ENCODE measurements at regions not wholly inside any gene's neighbourhood (a gene's known extent, or its start where the extent isn't known, plus 50 kb on each side); places are given as distances from the start of the nearest gene placed in this dataset.

GRCh38 chr21:36235058-36235582 lies 78.5 kb downstream of the DOP1B start:
- Histone ChIP-seq H2AFZ (ENCODE audit: control insufficient read depth, low read length) (no peak overlapping the region), H3K4me3 (ENCODE audit: control insufficient read depth in 2 of 3, extremely low read depth in 1 of 3, insufficient read depth in 2 of 3, low read depth in 1 of 3, low read length in 3 of 3) (no peak overlapping the region), H3K9me3 (ENCODE audit: control insufficient read depth, low read depth, low read length) (no peaks in the 10 kb centered on the region), H3K36me3 (ENCODE audit: control insufficient read depth in 2 of 2, extremely low read depth in 1 of 2, insufficient read depth in 2 of 2, low read length in 2 of 2) (no peaks in the 10 kb centered on the region), H3K27ac (ENCODE audit: control insufficient read depth, insufficient read depth, low read length) (no peak overlapping the region), H3K27me3 (ENCODE audit: control insufficient read depth, extremely low read depth, insufficient read depth, low read length) (no peaks in the 10 kb centered on the region), H3K79me2 (ENCODE audit: control insufficient read depth, insufficient read depth, low read length) (no peaks in the 10 kb centered on the region), H3K4me2 (ENCODE audit: control insufficient read depth, extremely low read depth, insufficient read depth, low read depth, low read length) (no peak overlapping the region), H3K9ac (ENCODE audit: control insufficient read depth, extremely low read depth, insufficient read depth, low read length) (no peak overlapping the region), H3K9me1 (ENCODE audit: control insufficient read depth, extremely low read depth, insufficient read depth, low read length) (no peaks in the 10 kb centered on the region), H4K20me1 (ENCODE audit: control insufficient read depth, extremely low read depth, insufficient read depth, low read length) (no peaks in the 10 kb centered on the region), H3K4me1 (ENCODE audit: control insufficient read depth, extremely low read depth, insufficient read depth, low read length) (no peaks in the 10 kb centered on the region)
- dilution Hi-C loops (cut with MboI; ENCODE audit: extremely low pct_ligation_motif_present, low sequenced_read_pairs), result no loop called here
- FAIRE-seq, result no peak
- no peak for DNase-seq (ENCODE audit: low read depth, low spot score)
- no peak for TF ChIP-seq CTCF (optimal IDR thresholded peaks at IDR 0.05 in 1 of 3, IDR thresholded peaks at IDR 0.05 in 1 of 3, conservative IDR thresholded peaks at IDR 0.05 in 1 of 3; ENCODE audit: extremely low read depth in 1 of 3, insufficient read depth in 2 of 3, low read length in 3 of 3)
- TF ChIP-seq EZH2 (IDR thresholded peaks at IDR 0.05; ENCODE audit: low read length), result no peak

DNA sequence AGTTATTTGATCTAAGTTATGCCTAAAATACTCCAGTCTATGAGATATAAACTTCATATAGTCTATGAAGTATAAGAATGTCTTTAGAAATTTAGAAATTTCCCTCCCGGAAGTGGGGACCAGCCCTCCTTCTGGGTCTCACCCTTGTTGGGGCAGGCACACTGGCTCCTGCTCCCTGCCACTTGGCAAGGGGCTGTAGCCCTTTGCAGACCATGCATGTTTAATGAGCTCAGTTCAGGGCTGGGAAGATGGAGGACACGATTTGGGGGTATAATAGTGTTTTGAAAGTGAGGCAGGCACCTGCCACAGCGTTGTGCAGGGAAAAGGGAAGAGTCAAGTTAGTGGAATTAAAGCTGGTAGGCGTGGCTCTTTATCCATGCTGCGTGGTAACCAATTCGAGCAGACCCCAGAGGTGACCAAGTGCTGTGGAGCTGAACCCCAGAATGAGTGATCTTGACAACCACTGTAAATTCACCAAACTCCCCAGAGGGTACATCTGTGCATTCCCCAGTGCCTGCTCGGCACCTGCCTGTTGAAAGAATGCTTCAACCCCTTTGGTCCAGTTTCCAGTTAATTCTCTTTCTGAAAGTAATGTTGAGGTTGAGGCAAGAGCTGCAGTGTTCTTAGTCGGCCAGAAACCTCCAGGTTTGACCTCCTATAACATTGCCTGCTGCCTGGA lies 79.6 kb downstream of the DOP1B start:
- no peak overlapping the region for H2AFZ ChIP-seq (ENCODE audit: control insufficient read depth, low read length)
- no peak overlapping the region for H3K4me3 ChIP-seq (ENCODE audit: control insufficient read depth in 2 of 3, extremely low read depth in 1 of 3, insufficient read depth in 2 of 3, low read depth in 1 of 3, low read length in 3 of 3)
- no peaks in the 10 kb centered on the region for H3K9me1 ChIP-seq (ENCODE audit: control insufficient read depth, extremely low read depth, insufficient read depth, low read length)
- H3K4me1 ChIP-seq (ENCODE audit: control insufficient read depth, extremely low read depth, insufficient read depth, low read length), result no peaks in the 10 kb centered on the region
- H3K79me2 ChIP-seq (ENCODE audit: control insufficient read depth, insufficient read depth, low read length), result no peaks in the 10 kb centered on the region
- H3K9me3 ChIP-seq (ENCODE audit: control insufficient read depth, low read depth, low read length), result no peaks in the 10 kb centered on the region
- no peaks in the 10 kb centered on the region for H4K20me1 ChIP-seq (ENCODE audit: control insufficient read depth, extremely low read depth, insufficient read depth, low read length)
- H3K9ac ChIP-seq (ENCODE audit: control insufficient read depth, extremely low read depth, insufficient read depth, low read length), result no peak overlapping the region
- no peaks in the 10 kb centered on the region for H3K36me3 ChIP-seq (ENCODE audit: control insufficient read depth in 2 of 2, extremely low read depth in 1 of 2, insufficient read depth in 2 of 2, low read length in 2 of 2)
- no peaks in the 10 kb centered on the region for H3K27me3 ChIP-seq (ENCODE audit: control insufficient read depth, extremely low read depth, insufficient read depth, low read length)
- H3K4me2 ChIP-seq (ENCODE audit: control insufficient read depth, extremely low read depth, insufficient read depth, low read depth, low read length), result no peak overlapping the region
- no peak overlapping the region for H3K27ac ChIP-seq (ENCODE audit: control insufficient read depth, insufficient read depth, low read length)
- FAIRE-seq, result no peak
- DNase-seq (ENCODE audit: low read depth, low spot score), result no peak
- no peak for TF ChIP-seq CTCF (optimal IDR thresholded peaks at IDR 0.05 in 1 of 3, IDR thresholded peaks at IDR 0.05 in 1 of 3, conservative IDR thresholded peaks at IDR 0.05 in 1 of 3; ENCODE audit: extremely low read depth in 1 of 3, insufficient read depth in 2 of 3, low read length in 3 of 3)
- no peak for TF ChIP-seq EZH2 (IDR thresholded peaks at IDR 0.05; ENCODE audit: low read length)
- dilution Hi-C loops (cut with MboI; ENCODE audit: extremely low pct_ligation_motif_present, low sequenced_read_pairs), result no loop called here

All from keratinocyte (primary cell).